ENCODE measurements at regions not wholly inside any gene's neighbourhood (a gene's known extent, or its start where the extent isn't known, plus 50 kb on each side); places are given as distances from the start of the nearest gene placed in this dataset.

GRCh38 chr18:65632236-65632635 lies 118.6 kb upstream of the CDH7 start:
- TF ChIP-seq CTCF (IDR thresholded peaks at IDR 0.05; ENCODE audit: borderline replicate concordance, extremely low read depth, low read length, poor library complexity, severe bottlenecking) (no peak), EZH2 (IDR thresholded peaks at IDR 0.05; ENCODE audit: borderline replicate concordance, low read depth, low read length, severe bottlenecking) (no peak)

Measured in DND-41 (cell line).